Transverse colon (tissue), 4 donors: ENCODE measurements at regions not wholly inside any gene's neighbourhood (a gene's known extent, or its start where the extent isn't known, plus 50 kb on each side); places are given as distances from the start of the nearest gene placed in this dataset.

ENCODE experiments used
- CTCF ChIP-seq, 5 experiments: fragments of 200-600 bp in 3 of 5; fragments of 450-650 bp in 2 of 5; sonication (generic) in 3 of 5; IDR thresholded peaks; 1 replicate in 2 of 5; 2 replicates in 3 of 5; pipeline ENCODE4 v1.5.1; 2016 to 2017; ENCODE audit warnings: antibody characterized with exemption in 5 of 5, inconsistent platforms in 3 of 5, mild to moderate bottlenecking in 2 of 5, moderate library complexity in 1 of 5
- EP300 ChIP-seq: sonication (generic); formaldehyde crosslinking; IDR thresholded peaks from one replicate; pipeline ENCODE4 v1.6.1; 2017; ENCODE audit warnings: antibody characterized with exemption, low read depth
- POLR2A ChIP-seq: fragments of 450-650 bp; IDR thresholded peaks from one replicate; pipeline ENCODE4 v1.6.1; 2016; ENCODE audit warnings: antibody characterized with exemption, mild to moderate bottlenecking, moderate library complexity
- POLR2AphosphoS5 ChIP-seq, 3 donors: sonication (generic); formaldehyde crosslinking; IDR thresholded peaks; one replicate each; pipeline ENCODE4 v1.6.1; 2016; ENCODE audit warnings: antibody characterized with exemption in 3 of 3

DNA sequence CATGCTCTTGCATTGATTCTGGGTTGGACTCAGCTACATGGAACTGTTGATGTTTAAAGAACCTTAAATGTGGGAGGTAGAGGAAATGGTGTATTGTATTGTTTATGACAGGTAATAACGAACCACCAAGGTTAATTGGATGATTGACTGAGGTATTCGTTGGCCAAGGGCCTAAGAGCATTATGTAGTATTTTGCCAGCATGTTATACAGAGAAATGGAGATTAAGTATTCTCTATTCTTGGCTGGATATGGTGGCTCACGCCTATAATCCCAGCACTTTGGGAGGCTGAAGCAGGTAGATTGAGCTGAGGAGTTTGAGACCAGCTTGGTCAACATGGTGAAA lies 59.0 kb upstream of the CDK20 start:
- TF ChIP-seq CTCF (IDR thresholded peaks at IDR 0.05) (no peak), EP300 (no peak), POLR2A (no peak), POLR2AphosphoS5 (IDR thresholded peaks at IDR 0.05) (no peak)
